Epithelial cell of esophagus (primary cell): ENCODE measurements at regions not wholly inside any gene's neighbourhood (a gene's known extent, or its start where the extent isn't known, plus 50 kb on each side); places are given as distances from the start of the nearest gene placed in this dataset.
A peak's percentile ranks its signal among the peaks of the same experiment; 100 is the strongest.

ENCODE experiments used
- DNase-seq: peaks from one replicate; pipeline ENCODE4 v3.0.0; 2010; ENCODE audit warnings: low read depth
- H3K4me3 ChIP-seq: 2 replicates; pipeline ENCODE4 v1.5.1; 2011; ENCODE audit warnings: mild to moderate bottlenecking, low read length, control low read depth
- TF ChIP-seq, protein P1 (sequence below): IDR thresholded peaks from 2 replicates; pipeline ENCODE4 v1.5.1; 2011; ENCODE audit warnings: low read depth, mild to moderate bottlenecking, low read length, control low read depth, inconsistent platforms; ENCODE audit not compliant: insufficient read depth; ENCODE audit errors: missing control alignments

DNA sequence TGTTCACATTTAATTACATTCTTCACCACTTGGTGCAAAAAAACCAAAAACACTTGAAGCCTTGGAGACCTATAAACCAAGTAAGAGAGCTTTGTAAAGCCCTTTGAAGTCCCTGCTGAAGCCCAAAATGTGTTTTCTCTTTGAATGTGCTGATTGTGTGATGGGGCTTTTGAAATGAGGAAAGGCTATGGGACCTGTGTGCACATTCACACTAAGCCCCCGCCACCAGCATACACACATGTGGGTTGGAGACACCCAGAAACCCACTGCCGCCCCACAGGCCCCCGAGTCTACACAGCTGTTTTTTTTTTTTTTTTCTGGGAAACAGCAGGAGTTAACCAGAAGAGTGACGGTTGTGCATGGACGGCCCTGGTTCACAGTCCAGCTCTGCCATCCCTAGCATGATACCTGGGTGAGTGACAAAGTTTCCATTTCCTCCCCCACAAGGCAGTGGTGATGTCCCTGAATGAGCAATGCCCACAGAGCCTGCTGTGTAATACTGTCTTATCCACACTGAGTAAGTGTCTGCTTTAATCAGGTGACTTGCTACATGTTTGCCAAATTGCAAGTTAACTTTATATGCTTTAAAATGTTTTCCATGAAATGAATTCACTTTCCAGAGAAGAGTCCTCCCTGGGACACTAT, 154.6 kb upstream of the GDF10 start:
- no peak overlapping the region for H3K4me3 ChIP-seq

DNA sequence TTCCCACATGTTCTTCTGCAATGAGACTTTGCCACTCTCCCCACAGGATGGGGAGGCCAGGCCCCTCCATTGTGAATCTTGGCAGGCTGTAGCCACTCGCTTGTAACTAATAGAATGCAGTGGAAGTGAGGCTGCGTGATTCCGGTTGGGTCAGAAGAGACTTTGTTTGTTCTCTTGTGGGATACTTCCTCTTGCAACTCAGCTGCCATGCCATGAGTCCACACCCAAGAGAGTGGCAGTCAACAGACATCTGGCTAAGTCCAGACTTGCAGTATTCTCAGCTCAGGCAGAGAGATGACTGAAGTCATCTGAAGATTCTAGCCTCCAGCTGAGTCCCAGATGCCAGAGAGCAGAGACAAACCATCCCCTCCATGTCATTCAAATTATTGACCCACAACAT, 153.4 kb upstream of the GDF10 start:
- H3K4me3 ChIP-seq = no peak overlapping the region
- TF ChIP-seq, protein P1, sequence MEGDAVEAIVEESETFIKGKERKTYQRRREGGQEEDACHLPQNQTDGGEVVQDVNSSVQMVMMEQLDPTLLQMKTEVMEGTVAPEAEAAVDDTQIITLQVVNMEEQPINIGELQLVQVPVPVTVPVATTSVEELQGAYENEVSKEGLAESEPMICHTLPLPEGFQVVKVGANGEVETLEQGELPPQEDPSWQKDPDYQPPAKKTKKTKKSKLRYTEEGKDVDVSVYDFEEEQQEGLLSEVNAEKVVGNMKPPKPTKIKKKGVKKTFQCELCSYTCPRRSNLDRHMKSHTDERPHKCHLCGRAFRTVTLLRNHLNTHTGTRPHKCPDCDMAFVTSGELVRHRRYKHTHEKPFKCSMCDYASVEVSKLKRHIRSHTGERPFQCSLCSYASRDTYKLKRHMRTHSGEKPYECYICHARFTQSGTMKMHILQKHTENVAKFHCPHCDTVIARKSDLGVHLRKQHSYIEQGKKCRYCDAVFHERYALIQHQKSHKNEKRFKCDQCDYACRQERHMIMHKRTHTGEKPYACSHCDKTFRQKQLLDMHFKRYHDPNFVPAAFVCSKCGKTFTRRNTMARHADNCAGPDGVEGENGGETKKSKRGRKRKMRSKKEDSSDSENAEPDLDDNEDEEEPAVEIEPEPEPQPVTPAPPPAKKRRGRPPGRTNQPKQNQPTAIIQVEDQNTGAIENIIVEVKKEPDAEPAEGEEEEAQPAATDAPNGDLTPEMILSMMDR = no peak
- peak; percentile 90 for DNase-seq

More for the DNA sequence above, 154.6 kb upstream of the GDF10 start:
- DNase-seq = peak; percentile 31
- TF ChIP-seq, protein P1 = no peak

DNA sequence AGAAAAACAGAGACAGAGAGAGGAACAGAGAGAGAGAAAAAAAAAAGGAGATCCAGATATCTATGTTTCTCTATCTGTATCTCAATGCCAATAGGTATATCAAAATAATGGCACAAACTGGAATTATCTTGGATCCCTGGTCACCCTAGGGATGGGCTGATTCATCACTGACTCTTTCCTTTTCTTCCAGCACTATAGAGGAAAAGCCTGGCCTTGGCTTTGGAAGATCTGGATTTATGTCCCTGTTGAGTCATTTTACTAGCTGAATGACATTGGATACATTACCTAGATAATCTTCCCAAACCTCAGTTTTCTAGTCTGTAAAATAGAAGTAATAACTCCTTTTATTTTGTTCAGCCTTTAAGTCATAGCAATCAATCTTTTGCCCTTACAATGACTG, 152.8 kb upstream of the GDF10 start:
- DNase-seq = no peak
- TF ChIP-seq, protein P1 = no peak

DNA sequence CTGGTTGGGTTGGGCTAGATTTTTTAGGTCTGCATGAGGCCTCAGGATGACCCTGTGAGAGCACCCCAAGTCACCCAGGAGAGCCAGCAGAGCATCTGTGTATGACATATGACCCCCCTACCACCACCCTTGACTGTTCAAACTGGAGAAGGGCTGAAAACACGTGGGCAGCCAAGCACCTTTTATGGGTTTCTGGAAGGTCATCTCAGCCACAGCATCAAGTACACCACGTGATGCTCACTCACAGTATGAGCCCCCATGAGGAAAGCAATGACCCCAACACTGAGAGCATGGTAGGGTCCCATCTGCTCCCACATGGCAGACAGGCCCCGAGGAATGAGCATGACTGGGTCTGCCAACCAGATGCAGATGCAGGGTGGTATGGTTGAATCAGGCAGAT, 149.4 kb upstream of the GDF10 start:
- TF ChIP-seq, protein P1 = no peak
- DNase-seq = no peak
- H3K4me3 ChIP-seq = no peak overlapping the region

More for the DNA sequence above, 152.8 kb upstream of the GDF10 start:
- no peak overlapping the region for H3K4me3 ChIP-seq

DNA sequence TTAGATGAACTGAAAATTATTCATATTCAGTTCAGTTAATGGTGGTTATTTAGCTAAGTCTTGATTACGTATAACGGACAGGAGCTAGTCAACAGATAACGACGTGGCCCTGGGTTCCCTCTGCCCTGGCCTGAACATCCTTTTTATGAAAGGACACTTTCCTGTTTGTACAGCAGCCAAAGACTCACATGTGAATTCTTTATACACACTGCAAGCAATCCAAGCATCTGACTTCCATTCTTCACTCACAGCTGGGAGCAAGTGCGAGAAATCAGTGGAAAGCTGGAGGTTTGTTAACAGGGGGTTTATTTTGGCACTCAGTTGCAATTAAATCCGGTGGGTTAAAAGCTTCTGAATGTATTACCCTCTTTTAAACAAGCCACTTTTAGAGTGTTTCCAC, 148.1 kb upstream of the GDF10 start:
- DNase-seq = no peak
- H3K4me3 ChIP-seq = no peak overlapping the region
- TF ChIP-seq, protein P1 = no peak

DNA sequence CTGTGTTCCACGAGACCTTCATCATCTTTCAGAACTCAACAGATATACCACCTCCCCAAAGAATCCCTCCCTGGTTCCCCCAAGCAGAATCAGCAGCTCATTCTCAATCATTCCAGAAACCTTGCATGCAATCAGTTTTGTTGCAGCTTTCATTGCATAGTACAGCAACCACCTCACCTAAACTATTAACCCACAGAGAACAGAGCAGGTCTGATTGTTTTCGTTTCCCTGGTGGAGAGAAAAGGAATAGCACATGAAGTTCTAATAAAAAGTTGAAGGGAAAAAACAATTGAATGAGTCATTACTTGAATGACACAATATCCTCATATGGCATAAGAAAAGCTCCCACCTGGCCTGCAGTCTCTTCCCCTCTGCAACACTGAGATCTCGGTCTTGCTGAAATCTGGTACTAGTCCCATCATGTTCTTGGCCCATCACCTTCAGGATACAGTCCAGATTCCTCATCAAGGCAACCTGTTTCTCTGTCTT, 147.1 kb upstream of the GDF10 start:
- H3K4me3 ChIP-seq = no peak overlapping the region
- TF ChIP-seq, protein P1 = peak; percentile 56
- peak; percentile 87 for DNase-seq

DNA sequence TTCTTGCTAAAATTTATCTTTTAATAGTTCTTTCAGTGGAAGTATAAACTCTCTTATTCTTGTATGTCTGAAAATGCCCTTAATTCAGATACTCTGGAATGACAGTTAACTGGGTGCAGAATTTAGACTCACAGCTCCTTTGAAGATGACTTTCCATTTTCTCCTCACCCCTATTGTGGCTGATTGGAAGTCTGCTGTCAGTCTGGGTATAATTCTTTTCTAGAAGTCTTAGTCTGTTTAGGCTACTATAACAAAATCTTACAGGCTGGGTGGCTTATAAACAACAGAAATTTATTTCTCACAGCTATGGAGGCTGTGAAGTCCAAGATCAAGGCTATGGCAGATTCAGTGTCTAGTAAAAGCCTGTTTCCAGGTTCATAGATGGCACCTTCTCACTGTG, 145.2 kb upstream of the GDF10 start:
- TF ChIP-seq, protein P1 = no peak

More for the DNA sequence above, 145.2 kb upstream of the GDF10 start:
- H3K4me3 ChIP-seq = no peak overlapping the region
- DNase-seq = no peak
